Activated CD8-positive, alpha-beta memory T cell treated with anti-CD3 and anti-CD28 coated beads, Interleukin-2, amount 50 U/mL, for 1 hour (primary cell): ENCODE measurements at regions not wholly inside any gene's neighbourhood (a gene's known extent, or its start where the extent isn't known, plus 50 kb on each side); places are given as distances from the start of the nearest gene placed in this dataset.
"Not testable (repeated sequence)": the region's sequence is repeated elsewhere in the genome, so short reads cannot be mapped to it uniquely, and the experiment has no call there.

Experiments
- DNase-seq: peaks from one replicate; pipeline ENCODE4 v3.0.0-alpha.2; 2020; ENCODE audit errors: extremely low read depth

DNA sequence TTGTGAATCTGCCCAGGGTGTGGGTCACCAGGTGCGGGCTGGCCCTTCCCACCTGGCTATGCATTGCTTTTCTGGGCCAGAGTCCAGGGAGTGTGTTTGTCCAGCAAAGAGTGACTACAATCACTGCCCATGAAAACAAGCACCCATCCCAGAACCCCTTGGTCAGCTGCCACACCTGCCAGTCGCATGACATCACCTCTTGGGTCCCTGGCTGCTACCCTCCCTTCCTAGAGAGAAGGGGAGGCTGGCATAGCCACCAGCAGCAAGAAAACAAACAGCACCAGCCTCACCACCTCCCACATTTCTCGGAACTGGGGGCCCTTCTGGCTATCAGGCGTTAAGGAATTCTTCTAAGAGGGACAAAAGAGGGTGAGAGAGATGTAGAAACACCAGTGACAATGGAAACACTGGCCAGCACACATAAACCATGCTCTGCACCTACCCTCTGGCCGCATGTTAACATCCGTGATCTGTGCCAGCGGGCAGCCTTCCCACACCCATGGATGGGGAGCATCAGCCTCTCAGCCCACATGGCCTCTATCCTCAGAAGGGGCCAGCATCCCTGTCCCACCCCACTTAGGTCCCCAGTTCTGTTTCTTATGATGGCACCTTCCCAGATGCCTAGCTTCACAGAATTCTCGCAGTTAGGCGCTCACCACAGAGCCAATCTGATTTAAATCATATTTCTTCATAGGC, 109.7 kb upstream of the GLI2 start:
- DNase-seq, result no peak

DNA sequence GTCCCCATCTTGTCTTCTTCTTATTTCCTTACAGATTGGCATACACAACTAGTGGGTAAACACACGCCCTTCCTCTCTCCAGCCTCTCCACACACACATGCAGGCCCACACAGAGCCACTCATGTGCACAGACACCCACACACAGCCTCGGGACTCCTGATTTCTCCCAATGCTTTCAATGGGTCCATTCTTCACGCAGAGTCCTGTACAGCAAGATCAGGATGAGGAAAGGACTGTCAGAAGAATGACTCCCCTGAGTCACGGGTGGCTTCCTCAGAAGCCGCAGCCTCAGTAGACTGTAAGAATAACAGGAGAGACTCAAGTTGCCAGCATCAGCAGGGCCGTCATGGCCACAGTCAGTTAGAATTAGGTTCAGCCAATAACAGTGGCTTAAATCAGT, 109.1 kb upstream of the GLI2 start:
- no peak for DNase-seq

DNA sequence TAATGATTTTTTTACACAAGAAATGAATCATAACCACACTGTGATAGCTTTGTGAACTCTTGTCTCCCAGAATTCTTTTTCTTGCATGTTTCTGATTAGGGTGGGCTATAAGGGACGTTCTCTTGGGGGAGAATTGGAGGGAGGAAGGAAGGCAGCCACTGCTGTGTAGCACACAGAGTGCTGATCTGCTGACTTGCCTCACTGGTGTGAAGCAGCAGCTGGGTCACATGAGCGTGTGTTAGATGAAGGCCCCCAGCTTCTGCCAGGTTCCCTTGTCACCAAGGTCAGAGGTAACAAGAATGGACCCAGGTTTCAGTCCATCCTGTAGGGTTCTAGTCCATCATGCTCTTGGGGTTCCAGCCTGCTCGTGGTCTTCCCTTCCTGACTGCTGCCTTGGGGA, 107.4 kb upstream of the GLI2 start:
- DNase-seq, result no peak

DNA sequence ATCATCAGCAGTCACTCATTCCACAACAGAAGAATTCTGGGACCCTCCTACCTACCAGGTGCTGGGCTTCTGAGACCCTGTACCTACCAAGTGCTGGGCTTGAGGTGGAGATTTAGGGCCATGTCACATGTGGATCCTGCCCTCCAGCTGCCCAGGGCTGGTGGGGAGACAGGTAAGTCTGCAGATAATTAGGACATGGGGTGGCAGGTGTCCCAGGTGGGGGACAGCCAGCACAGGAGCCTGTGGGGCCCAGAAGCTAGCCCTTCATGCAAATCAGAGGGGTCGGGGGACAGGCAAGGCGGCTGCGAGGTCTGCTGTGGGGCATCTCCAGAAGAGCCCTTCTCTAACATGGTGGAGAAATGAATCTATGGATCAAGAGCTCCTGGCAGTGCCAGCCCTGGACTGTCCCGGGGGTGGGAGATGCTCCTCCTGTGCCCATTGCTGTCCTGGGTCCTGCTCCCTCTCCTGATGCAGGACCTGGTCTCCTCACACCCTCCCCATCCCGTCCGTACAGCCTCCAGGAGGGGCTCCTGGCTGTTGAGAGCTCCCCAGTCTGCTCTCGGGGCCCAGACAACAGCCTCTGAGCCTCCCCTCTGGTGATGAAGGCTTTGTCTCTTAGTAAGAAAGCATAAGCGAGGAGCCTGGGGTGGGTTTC, 106.3 kb upstream of the GLI2 start:
- no peak for DNase-seq

DNA sequence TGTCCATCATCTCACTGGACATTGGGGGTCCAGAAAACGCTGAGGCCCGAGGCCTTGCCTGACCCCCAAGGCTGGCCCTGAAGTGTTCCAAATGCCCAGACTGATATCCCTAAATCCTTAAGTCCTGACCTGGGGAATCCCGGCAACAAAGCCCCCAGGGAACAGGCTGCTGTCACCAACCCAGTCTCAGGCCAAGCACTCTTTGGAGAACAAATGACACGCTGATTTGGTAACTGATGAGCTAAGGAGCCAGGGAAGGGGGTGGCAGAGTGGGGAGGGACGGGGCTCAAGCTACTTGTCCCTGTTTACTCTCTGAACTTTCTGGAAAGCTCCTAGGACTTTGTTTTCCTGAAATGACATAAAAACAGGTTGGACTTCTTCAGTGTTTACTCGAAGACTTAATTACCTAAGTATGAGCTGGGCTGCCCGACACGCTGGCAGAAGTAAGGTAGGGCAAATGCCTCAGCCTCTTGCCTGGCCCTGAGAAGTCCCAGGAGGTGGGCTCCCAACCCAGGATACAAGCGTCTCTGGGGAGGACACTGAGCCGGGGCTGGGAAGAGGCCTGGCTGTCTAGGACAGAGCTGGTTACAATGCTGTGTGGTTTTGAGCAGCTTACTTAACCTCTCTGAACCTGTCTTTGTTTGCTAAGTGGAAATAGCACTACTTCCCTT, 105.5 kb upstream of the GLI2 start:
- no peak for DNase-seq

DNA sequence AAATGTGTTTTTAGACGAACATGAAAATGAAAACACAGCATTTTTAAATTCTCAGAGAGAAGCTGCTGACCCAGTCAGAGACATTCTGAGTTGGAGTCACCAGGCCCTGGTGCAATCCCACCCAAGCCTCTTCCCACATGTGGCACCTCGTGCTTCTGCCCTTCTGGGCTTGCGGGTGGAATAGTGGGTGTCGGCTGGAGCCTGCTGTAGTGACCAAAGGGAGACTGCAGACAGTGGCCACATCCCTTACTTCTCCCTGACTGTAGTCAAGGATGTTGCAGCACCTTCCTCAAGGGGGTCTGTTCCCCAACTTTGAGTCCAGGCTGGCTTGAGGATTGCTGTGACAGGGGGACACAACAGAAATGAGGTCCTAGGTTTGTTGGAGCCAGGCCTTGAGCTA, 104.4 kb upstream of the GLI2 start:
- no peak for DNase-seq

DNA sequence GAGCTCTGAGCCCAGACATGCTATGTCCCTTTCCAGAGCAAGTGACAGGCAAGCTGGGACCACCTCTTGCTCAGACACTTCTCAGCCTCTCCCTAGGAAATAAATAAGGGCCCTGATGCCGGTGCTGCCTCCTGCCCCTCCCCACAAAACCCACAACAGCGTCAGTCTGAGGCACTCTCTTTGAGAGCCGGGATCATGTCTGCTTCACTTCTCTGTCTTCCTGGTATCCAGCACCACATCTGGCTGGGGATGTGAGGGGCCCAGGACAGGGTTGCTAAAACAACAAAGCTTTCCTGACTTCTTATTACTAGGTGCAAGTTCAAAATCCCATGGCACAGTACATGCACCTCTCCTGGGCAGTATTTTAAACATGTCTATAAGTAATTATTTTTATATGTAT, 103.9 kb upstream of the GLI2 start:
- DNase-seq, result no peak

DNA sequence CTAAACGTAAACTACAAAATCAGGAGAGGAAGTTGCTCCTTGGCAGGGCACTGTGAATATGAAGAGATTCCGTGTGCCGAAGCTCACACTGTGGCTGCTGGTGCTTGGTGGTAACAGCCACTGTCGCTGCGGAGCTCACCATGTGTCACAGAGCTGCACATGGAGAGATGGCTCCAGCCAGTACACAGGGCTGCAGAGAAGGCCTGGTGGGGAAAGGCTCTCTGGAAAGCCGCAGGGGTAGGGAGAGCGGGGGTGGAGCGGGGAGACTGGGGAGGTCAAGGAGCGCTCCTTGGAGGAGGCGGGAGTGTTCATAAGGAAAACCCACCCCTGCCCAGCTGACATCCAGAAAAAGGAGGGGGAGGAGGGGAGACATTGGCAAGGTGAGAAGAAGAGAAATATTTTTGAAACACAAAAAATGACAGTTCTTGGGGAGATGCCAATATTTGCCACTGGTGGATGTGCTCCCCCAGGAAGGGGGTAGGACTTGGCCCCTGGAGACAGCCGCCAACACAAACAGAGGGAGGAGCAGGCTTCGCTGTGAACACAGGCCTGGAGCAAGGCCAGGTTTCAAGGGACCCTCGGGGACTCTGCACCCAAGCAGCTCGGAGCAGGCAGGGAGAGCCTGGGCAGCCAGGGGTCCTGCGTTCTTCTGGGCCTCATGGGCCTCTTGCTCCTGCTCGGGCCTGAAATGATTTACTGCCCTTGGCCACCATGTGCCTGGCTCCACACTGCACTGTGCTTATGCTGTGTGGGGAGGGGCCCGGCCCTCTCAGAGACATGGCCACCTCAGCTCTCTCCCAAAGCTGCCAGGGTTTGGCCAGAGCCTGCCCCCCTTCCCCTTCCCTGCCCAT, 102.6 kb upstream of the GLI2 start:
- no peak for DNase-seq

DNA sequence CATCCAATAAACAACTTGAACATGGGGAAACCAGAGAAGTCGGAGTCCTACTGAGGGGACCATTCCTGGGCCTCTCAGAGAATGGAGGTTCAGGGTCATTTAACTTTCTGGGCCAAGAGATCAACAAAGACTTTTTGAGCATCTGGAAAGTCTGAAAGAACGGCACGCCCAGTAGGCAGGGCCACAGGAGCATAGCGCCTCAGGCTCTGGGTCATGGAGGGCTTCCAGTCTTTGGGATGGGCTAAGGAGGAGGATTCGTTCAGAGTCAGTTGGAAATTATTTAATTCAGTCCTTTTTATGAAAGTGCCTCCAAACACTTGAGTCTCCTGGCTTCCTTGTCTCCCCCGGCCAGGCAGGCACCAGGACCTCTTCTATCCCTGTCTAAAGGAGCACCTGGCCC, 101.1 kb upstream of the GLI2 start:
- DNase-seq, result no peak

DNA sequence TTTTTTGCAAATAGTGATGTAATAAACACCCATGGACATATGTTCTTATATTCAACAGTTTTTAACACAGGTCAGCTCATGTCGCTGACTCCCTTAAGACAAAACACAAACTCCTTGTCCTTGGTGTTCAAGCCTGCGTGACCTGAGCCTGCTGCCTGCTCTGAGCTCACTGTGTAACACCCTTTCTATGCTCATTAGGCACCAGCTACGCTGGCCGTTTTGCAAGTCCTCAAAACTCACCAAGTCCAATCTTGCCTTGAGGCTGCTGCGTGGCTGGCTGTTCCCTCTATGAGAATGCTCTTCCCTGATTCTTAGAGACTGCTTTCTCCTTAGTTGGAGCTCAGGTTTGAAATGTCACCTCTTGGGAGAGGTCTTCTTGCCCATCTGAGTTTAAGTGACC, 100.5 kb upstream of the GLI2 start:
- DNase-seq, result no peak

DNA sequence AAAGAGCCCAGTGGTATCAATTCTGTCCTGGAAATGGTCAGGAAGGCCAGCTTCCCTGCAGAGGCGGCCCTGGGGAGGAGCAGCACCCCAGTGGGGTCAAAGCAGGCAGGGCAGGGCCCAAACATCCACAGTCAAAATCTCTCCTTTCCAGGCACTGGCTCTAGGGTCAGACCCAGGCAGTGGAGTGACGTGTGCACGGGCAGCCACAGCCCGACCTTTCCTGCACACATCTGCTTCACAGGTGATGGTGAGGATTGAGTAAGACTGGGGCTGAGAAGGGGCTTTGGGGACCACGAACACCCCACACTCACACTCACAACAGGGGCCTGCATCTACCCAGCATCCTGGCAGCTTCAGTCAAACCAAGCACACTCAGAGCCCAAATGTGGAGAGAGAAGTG, 97.8 kb upstream of the GLI2 start:
- DNase-seq, result no peak

DNA sequence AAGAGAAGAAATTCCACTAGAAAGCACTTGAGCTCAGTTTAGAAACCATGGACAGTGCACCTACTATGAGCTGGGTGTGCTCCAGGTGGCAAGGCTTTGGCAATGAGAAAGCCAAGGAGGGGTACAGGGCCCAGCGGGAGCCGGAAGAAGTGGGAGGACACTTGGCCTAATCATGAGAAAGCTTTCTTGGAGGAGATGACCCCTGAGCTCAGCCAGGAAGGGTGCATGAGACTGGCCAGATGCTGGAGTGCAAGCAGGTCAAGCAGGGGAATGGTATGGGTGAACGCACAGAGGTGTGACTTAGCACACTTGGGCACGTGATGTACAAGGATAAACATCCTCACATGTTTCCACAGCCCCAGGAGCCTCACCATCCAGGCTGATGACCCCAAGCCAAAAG, 97.2 kb upstream of the GLI2 start:
- no peak for DNase-seq

DNA sequence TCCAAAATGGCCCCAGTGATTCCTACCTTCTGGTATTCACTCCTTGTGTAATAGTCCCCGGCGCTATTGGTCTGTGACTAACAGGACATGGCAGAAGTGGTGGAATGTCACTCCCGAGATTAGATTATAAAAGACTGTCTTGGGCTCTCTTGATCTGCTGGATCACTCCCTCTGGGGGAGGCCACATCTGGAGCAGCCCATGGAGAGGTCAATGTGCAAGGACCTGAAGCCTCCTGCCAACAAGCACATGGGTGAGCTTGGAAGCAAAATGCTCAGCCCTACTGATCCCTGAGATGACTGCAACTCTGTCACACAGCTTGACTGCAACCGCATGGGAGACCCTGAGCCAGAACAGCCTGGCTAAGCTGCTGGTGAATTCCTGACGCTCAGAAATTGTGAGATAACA, 94.3 kb upstream of the GLI2 start:
- no peak for DNase-seq

DNA sequence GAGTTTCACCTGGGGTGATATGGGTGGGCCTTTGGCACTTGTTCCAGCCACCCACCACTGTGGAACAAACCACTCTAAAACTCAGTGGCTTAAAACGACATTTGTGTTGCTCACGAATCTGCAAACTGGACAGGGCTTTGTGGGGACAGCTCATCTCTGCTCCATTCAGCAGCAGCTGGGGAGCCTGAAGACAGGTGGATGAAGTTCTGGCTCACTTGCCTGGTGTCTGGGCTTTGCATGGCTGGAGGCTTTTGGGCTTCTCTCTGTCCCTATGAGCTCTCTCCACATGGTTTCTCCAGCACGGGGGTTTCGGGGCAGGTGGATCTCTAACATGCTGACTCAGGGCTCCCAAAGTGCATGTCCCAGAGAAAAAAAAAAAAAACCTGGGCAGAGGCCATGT, 93.0 kb upstream of the GLI2 start:
- no peak for DNase-seq

DNA sequence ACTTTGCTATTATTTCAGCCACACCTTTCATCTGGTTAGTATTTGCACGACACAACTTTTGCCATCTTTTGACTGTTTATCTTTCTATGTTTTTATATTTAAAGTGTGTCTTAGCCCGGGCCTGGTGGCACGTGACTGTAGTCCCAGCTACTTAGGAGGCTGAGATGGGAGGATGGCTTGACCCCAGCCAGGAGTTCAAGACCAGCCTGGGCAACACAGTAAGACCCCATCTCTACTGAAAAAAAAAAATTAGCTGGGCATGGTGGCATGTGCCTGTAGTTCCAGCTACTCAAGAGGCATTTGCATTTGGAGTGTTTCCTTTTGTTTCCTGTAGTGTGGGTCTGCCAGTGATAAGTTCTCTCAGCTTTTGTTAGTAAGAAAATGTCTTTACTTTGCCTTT, 88.7 kb upstream of the GLI2 start:
- DNase-seq, result no peak

DNA sequence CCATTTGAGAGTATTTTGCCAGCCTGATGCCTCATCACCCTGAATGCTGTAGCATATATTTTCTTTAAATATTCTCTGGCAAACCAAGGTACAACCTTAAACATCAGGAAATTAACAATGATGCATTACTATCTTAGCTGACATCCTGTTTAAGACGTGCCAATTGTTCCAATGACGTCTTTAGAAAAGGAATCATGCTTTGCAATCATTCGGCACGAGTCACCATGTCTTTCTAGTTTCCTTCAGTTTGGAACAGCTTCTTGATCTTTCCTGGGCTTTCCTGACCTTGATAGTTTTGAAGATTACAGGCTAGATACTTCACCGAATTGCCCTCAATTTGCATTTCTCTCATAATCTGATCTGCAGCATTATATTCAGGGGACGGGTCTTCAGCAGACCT, 88.2 kb upstream of the GLI2 start:
- DNase-seq, result no peak

DNA sequence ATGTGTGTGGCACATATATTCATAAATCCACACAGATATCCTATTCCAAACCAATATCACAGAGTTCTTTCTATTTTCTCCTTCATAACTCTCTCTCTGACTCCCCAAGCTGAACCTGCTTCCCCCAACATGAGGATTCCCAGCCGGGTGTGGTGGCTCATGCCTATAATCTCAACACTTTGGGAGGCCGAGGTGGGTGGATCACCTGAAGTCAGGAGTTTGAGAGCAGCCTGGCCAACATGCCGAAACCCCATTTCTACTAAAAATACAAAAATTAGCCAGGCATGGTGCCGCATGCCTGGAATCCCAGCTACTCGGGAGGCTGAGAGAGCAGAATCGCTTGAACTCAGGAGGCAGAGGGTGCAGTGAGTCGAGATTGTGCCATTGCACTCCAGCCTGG, 86.3 kb upstream of the GLI2 start:
- not testable (repeated sequence) for DNase-seq

DNA sequence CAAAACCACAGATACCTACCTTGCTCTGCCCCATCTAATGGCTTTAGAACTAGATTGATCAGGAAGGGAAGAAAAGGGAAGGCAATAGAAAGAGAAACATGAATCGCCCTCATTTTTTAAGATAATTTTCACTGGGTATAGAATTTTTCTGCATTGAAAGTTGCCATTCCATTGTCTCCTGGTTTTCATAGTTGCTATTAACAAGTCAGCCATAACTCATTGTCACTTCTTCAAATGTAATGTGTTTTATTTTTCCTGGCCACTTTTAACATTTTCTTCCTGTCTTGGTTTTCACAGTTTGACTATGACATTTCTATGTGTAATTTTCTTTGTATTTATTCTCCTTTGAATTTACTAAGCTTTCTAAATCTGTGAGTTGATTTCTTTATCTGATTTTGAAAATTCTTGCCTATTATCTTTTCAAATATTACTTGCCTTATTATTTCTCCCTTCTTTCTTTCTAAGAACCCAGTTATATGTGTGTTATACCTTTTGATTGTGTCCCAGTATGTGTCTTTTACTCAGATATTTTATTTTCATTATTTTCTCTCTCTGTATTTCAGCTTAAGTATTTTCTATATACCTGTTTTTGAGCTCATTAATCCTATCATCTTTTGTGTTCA, 85.5 kb upstream of the GLI2 start:
- no peak for DNase-seq

DNA sequence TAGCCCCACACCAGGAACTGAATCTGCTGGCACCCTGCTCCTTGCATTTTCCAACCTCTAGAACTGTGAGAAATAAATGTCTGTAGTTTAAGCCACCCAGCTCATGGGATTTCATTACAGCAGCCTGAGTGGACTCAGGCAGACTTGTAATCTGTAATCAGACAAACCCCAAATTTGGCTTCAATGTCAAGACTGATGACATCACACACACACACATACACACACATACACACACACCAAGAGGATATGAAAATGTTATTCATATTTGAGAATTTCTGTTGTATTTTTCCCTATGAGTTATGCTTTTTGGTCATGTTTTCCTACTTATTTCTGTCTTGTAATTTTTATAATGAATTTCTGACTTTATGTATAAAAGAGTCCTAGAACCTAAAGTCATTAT, 83.8 kb upstream of the GLI2 start:
- no peak for DNase-seq

DNA sequence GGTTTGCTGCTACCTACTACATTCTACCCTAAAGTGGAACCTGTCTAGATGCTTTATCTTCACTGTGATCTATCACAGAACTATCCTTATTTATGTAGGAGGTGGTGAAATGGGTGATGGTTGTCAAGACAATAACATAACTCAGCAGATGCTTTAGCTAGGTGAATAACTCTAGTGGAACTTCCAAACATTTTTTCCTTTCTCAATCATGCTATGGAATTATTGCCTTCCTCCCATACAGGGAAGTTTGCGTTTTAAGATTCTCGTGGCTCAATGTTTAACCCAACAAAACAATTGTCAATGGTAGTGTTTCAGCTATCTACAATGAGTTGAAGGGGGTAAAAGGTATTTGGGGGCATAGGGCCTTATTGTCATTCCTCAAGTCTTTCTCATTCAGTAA, 82.6 kb upstream of the GLI2 start:
- no peak for DNase-seq

DNA sequence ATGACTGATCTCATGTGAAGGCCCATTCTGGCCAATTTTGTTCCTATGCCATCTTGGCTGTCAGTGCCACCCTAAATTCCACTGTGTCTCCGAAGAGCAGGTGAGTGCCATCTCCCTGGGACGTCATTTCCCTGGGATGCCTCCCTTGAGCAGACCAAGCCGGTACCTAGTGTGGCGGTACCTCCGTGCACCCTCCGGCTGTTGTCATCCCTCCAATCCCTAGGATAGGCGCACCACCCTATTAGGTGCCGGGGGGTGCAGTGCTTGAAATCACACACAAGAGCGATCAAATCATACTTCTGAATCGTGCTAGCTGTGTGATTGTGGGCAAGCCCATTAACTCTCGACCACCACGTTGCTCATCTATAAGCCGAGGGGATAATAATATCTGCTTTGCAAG, 81.8 kb upstream of the GLI2 start:
- DNase-seq, result no peak
